ENCODE measurements at regions not wholly inside any gene's neighbourhood (a gene's known extent, or its start where the extent isn't known, plus 50 kb on each side); places are given as distances from the start of the nearest gene placed in this dataset.

DNA sequence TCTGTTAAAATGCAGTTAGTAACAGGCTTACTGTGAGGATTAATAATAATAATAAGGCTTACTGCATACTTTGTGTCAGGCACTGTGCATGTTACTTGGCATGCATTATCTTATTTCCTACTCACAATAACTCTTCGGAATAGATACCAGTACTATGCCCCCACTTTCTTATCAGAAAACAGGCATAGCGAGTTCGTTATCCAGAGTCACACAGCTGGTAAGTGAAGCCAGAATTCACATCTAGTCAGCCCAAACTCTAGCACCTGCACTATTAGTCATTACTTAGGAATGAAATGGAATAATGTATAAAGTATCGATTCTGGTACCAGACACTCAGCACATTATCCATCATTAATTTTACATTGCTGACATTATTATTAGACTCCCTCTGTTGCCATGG is 155.7 kb upstream of the BLID start:
- TF ChIP-seq, protein P1, sequence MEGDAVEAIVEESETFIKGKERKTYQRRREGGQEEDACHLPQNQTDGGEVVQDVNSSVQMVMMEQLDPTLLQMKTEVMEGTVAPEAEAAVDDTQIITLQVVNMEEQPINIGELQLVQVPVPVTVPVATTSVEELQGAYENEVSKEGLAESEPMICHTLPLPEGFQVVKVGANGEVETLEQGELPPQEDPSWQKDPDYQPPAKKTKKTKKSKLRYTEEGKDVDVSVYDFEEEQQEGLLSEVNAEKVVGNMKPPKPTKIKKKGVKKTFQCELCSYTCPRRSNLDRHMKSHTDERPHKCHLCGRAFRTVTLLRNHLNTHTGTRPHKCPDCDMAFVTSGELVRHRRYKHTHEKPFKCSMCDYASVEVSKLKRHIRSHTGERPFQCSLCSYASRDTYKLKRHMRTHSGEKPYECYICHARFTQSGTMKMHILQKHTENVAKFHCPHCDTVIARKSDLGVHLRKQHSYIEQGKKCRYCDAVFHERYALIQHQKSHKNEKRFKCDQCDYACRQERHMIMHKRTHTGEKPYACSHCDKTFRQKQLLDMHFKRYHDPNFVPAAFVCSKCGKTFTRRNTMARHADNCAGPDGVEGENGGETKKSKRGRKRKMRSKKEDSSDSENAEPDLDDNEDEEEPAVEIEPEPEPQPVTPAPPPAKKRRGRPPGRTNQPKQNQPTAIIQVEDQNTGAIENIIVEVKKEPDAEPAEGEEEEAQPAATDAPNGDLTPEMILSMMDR (IDR thresholded peaks at IDR 0.05) = no peak
- no peak for TF ChIP-seq POLR2A (IDR thresholded peaks at IDR 0.05)

Measured in body of pancreas (tissue), 4 donors.